ELR (cell line): ENCODE measurements at regions not wholly inside any gene's neighbourhood (a gene's known extent, or its start where the extent isn't known, plus 50 kb on each side); places are given as distances from the start of the nearest gene placed in this dataset.

Source experiments
- DNase-seq: peaks from one replicate; pipeline ENCODE4 v3.0.0-alpha.2; 2015; ENCODE audit warnings: low read depth

DNA sequence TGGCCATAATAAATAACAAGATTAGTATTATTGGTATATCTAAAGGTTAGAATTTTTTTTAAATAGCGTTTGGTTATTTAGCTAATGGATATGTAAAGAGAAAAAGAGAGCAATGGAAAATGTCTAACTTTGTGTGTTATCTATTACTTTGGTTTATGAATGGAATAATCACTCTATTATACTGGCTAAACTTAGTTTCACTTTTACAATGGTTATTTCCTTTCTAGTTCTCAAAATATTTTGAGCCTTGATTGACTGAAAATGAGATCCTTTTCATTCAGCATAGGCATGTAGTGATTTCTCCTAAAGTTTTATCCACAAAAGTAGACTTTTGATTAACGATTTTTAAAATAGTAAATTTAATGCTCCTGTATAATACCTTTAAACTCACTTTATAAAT lies 51.6 kb upstream of the MLIP start:
- DNase-seq, result peak; percentile 21

GRCh38 chr6:54060286-54060685 lies 51.0 kb upstream of the MLIP start:
- peak; percentile 42 for DNase-seq
